Karpas-422 (cell line): ENCODE measurements at regions not wholly inside any gene's neighbourhood (a gene's known extent, or its start where the extent isn't known, plus 50 kb on each side); places are given as distances from the start of the nearest gene placed in this dataset.

Experiments
- DNase-seq: peaks from one replicate; pipeline ENCODE4 v3.0.0-alpha.2; 2015
- H2AFZ ChIP-seq: fragments of 200-600 bp; sonication (generic); 2 replicates; pipeline ENCODE4 v1.6.1; 2014; ENCODE audit warnings: antibody characterized with exemption, low read length, mixed read lengths
- H3K27ac ChIP-seq: fragments of 200-600 bp; sonication (generic); 2 replicates; pipeline ENCODE4 v1.5.1; 2014; ENCODE audit warnings: mild to moderate bottlenecking, low read length, moderate library complexity
- H3K27me3 ChIP-seq: fragments of 200-600 bp; sonication (generic); 2 replicates; pipeline ENCODE4 v1.6.1; 2014; ENCODE audit warnings: low read length, mixed read lengths
- H3K36me3 ChIP-seq: fragments of 200-600 bp; sonication (generic); 2 replicates; pipeline ENCODE4 v1.6.1; 2014; ENCODE audit warnings: low read length, mixed read lengths; ENCODE audit not compliant: insufficient read depth
- H3K4me1 ChIP-seq: fragments of 200-600 bp; sonication (generic); 2 replicates; pipeline ENCODE4 v1.6.1; 2014; ENCODE audit warnings: mild to moderate bottlenecking, low read length, mixed read lengths
- H3K4me2 ChIP-seq: fragments of 200-600 bp; sonication (generic); 2 replicates; pipeline ENCODE4 v1.6.1; 2014; ENCODE audit warnings: low read length, low read depth, mild to moderate bottlenecking; ENCODE audit not compliant: poor library complexity, severe bottlenecking
- H3K4me3 ChIP-seq: fragments of 200-600 bp; sonication (generic); 2 replicates; pipeline ENCODE4 v1.5.1; 2014; ENCODE audit warnings: mild to moderate bottlenecking, antibody characterized with exemption, low read length, mixed read lengths
- H3K79me2 ChIP-seq: fragments of 200-600 bp; sonication (generic); 2 replicates; pipeline ENCODE4 v1.6.1; 2014; ENCODE audit warnings: mild to moderate bottlenecking, low read length, mixed read lengths
- H3K9ac ChIP-seq: fragments of 200-600 bp; sonication (generic); 2 replicates; pipeline ENCODE4 v1.6.0; 2014; ENCODE audit warnings: low read length
- H3K9me2 ChIP-seq: fragments of 200-600 bp; sonication (generic), shearing (Covaris generic); replicated peaks from 2 replicates; pipeline ENCODE4 v1.6.0; 2014; ENCODE audit warnings: mild to moderate bottlenecking, low read length, moderate library complexity; ENCODE audit not compliant: insufficient read depth
- H3K9me3 ChIP-seq: fragments of 300-700, 200-600 bp; sonication (generic); 2 replicates; pipeline ENCODE4 v1.6.1; 2014; ENCODE audit warnings: low read length, mixed read lengths
- H4K20me1 ChIP-seq: fragments of 200-600 bp; sonication (generic); 2 replicates; pipeline ENCODE4 v1.6.1; 2014; ENCODE audit warnings: mild to moderate bottlenecking, antibody characterized with exemption, low read length, low read depth; ENCODE audit not compliant: insufficient read depth

DNA sequence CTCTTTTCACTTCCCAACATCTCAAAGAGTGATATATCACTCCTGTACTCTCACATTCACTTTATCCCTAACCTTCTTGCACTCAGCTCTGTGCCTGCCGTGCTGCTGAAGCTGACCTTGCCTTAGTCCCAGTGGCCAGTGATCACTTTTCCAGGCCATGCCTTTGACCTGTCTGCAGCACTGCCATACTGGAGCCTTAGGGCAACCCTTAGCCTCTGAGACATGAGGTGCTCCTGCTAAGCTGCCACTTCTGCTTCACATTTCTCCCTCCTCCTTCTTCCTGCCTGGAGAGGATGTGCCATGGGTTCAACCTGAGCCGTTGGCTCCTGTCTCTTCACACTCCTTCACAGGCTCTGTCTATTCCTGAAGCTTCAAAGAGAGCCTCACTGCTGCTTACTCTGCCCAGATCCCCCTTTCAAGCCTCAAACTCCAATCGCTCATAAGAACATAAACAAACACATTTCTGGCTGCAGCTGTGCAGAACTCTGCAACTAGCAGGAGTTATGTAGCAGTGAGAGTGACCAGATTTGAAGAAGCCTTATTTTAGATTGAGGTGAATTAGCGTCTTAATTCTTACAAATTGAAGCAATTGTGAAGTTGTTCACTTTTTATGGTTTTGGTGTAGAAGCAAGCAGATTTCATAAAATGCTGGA lies 716.2 kb upstream of the FANCL start:
- no peaks in the 10 kb centered on the region for H4K20me1 ChIP-seq
- H3K9me2 ChIP-seq: no peaks in the 10 kb centered on the region
- H2AFZ ChIP-seq: no peak overlapping the region
- no peaks in the 10 kb centered on the region for H3K4me1 ChIP-seq
- no peak overlapping the region for H3K4me3 ChIP-seq
- DNase-seq: no peak
- H3K27me3 ChIP-seq: no peaks in the 10 kb centered on the region
- no peak overlapping the region for H3K9ac ChIP-seq
- no peak overlapping the region for H3K27ac ChIP-seq
- no peak overlapping the region for H3K4me2 ChIP-seq
- no peaks in the 10 kb centered on the region for H3K36me3 ChIP-seq
- no peaks in the 10 kb centered on the region for H3K9me3 ChIP-seq
- H3K79me2 ChIP-seq: no peaks in the 10 kb centered on the region

DNA sequence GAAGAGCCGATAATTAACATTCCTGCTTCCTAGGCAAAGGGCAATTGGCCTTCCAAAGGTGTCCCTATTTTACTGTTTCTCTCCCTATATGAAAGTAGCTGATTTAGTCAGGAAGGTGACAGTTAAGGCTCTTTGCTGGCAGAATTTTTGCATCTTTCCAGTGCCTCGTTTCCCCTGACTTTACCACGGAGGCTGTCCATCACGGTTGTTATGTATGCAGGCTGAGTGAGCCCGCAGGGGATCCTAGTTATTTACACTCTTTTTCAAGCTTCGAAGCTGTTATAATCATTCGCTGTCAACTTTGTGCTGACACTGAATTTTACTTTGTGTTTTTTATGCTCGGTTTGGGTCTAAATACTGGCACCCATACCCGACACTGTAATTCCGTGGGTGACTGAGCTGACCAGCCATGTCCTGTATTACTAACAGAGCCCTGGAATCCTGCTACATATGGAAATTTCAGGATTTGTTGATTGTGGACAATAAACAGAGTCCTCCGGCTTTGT lies 713.8 kb upstream of the FANCL start:
- Histone ChIP-seq H3K27me3 (no peaks in the 10 kb centered on the region), H3K9ac (no peak overlapping the region), H3K9me3 (no peaks in the 10 kb centered on the region), H3K36me3 (no peaks in the 10 kb centered on the region), H3K79me2 (no peaks in the 10 kb centered on the region), H4K20me1 (no peaks in the 10 kb centered on the region), H2AFZ (no peak overlapping the region), H3K9me2 (no peaks in the 10 kb centered on the region), H3K27ac (no peak overlapping the region), H3K4me2 (no peak overlapping the region), H3K4me3 (no peak overlapping the region), H3K4me1 (no peaks in the 10 kb centered on the region)
- no peak for DNase-seq

- H2AFZ ChIP-seq: no peak overlapping the region
- H3K4me2 ChIP-seq: no peak overlapping the region
- no peak overlapping the region for H3K4me3 ChIP-seq
- H3K4me1 ChIP-seq: no peaks in the 10 kb centered on the region
- no peaks in the 10 kb centered on the region for H3K9me3 ChIP-seq
- no peaks in the 10 kb centered on the region for H3K79me2 ChIP-seq
- no peaks in the 10 kb centered on the region for H3K27me3 ChIP-seq
- no peak for DNase-seq
- H3K9ac ChIP-seq: no peak overlapping the region
- no peaks in the 10 kb centered on the region for H3K36me3 ChIP-seq
- H3K9me2 ChIP-seq: no peaks in the 10 kb centered on the region
- H4K20me1 ChIP-seq: no peaks in the 10 kb centered on the region
- H3K27ac ChIP-seq: no peak overlapping the region
Measured at GRCh38 chr2:58951722-58952121, 710.6 kb upstream of the FANCL start.

- H2AFZ ChIP-seq: no peak overlapping the region
- no peak for DNase-seq
- no peaks in the 10 kb centered on the region for H3K27me3 ChIP-seq
- no peaks in the 10 kb centered on the region for H3K9me2 ChIP-seq
- no peak overlapping the region for H3K4me3 ChIP-seq
- H3K36me3 ChIP-seq: no peaks in the 10 kb centered on the region
- no peaks in the 10 kb centered on the region for H3K4me1 ChIP-seq
- no peak overlapping the region for H3K9ac ChIP-seq
- no peaks in the 10 kb centered on the region for H4K20me1 ChIP-seq
- H3K79me2 ChIP-seq: no peaks in the 10 kb centered on the region
- H3K4me2 ChIP-seq: no peak overlapping the region
- H3K9me3 ChIP-seq: no peaks in the 10 kb centered on the region
- H3K27ac ChIP-seq: no peak overlapping the region
Measured at GRCh38 chr2:58950795-58951462, 709.8 kb upstream of the FANCL start.

DNA sequence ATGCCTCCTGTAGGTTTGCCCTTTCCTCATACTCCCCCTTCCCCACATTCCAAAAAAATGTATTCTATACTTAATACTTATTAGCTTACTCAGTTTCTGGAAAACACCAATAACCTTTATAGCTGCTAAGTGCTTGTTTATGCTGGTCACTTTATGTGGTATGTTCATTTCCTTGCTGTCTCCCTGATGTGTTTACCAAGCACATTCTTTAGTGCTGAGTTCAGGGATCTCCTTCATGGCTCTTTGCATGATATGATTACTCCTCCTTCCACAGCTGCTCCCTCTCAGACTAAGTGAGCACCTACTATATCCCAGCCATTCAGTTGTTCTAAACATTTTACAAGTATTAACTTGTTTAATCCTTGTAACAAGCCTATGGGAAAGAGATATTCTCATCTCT lies 698.3 kb upstream of the FANCL start:
- DNase-seq: no peak
- H3K4me3 ChIP-seq: no peak overlapping the region
- no peak overlapping the region for H2AFZ ChIP-seq
- no peaks in the 10 kb centered on the region for H3K9me2 ChIP-seq
- H3K27ac ChIP-seq: no peak overlapping the region
- H3K36me3 ChIP-seq: no peaks in the 10 kb centered on the region
- no peaks in the 10 kb centered on the region for H4K20me1 ChIP-seq
- no peaks in the 10 kb centered on the region for H3K79me2 ChIP-seq
- H3K4me2 ChIP-seq: no peak overlapping the region
- H3K9ac ChIP-seq: no peak overlapping the region
- H3K4me1 ChIP-seq: no peaks in the 10 kb centered on the region
- no peaks in the 10 kb centered on the region for H3K27me3 ChIP-seq
- no peaks in the 10 kb centered on the region for H3K9me3 ChIP-seq

DNA sequence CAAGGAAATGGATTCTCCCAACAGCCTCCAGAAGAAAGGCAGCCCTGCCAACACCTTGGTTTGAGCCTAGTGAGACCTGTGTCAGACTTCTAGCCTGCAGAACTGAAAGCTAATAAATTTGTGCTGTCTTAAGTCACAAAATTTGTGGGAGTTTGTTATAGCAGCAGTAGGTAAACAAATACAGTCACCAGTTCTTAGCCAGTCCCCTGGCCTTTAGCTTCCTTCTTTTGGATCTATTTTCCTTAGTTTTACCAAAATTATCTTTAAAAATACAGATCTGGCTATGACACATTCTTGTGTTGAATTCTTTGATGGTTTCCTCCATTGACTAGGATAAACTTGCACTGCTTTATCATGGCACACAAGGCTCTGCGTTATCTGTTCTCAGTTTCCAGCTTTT lies 697.9 kb upstream of the FANCL start:
- Histone ChIP-seq H3K27me3 (no peaks in the 10 kb centered on the region), H3K36me3 (no peaks in the 10 kb centered on the region), H3K9me2 (no peaks in the 10 kb centered on the region), H3K9ac (no peak overlapping the region), H2AFZ (no peak overlapping the region), H3K4me1 (no peaks in the 10 kb centered on the region), H3K9me3 (no peaks in the 10 kb centered on the region), H3K4me2 (no peak overlapping the region), H3K79me2 (no peaks in the 10 kb centered on the region), H4K20me1 (no peaks in the 10 kb centered on the region), H3K27ac (no peak overlapping the region), H3K4me3 (no peak overlapping the region)
- DNase-seq: no peak

DNA sequence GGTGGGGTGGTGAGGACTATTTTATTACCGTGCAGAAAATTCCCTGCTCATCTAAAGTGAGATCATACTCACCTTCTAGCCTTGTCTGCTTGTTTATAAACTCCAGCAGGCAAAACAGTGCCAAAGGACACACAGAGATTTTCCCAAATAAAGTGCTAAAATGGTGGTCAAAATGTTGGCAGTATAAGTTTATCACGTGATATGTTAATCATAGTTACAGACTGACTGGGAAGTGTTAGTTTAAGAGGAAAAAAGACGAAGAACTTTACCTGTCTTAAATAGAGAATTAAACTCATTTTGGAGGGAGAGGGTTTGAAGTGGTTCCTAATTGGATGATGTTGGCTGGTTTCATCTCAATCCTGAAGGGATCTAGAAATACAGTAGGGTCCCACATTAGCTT lies 691.7 kb upstream of the FANCL start:
- Histone ChIP-seq H3K4me2 (no peak overlapping the region), H3K27ac (no peak overlapping the region), H3K9ac (no peak overlapping the region), H3K4me3 (no peak overlapping the region), H3K27me3 (no peaks in the 10 kb centered on the region), H3K9me3 (no peaks in the 10 kb centered on the region), H4K20me1 (no peaks in the 10 kb centered on the region), H2AFZ (no peak overlapping the region), H3K4me1 (no peaks in the 10 kb centered on the region), H3K79me2 (no peaks in the 10 kb centered on the region), H3K9me2 (no peaks in the 10 kb centered on the region), H3K36me3 (no peaks in the 10 kb centered on the region)
- no peak for DNase-seq

DNA sequence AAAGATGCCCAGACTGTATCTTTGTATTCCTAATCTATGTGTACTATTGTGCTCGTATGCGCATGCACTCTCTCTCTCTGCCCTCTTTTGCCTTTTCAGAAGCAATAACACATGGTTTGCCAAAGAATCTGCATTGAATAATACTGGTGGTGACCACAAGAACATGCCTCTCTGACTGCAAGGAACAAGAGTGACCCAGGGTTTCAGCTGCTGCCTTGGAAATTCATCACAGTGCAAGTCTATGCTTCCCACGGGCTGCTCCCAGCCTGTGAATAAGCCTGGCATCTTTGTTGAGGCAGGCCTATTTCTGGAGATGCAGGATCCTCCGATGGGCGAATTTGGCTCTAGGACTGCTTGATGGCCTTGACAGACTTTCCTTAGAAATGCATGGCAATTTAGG lies 689.4 kb upstream of the FANCL start:
- Histone ChIP-seq H3K4me3 (no peak overlapping the region), H3K9me2 (no peaks in the 10 kb centered on the region), H4K20me1 (no peaks in the 10 kb centered on the region), H3K9ac (no peak overlapping the region), H3K79me2 (no peaks in the 10 kb centered on the region), H2AFZ (no peak overlapping the region), H3K27me3 (no peaks in the 10 kb centered on the region), H3K9me3 (no peaks in the 10 kb centered on the region), H3K27ac (no peak overlapping the region), H3K4me1 (no peaks in the 10 kb centered on the region), H3K36me3 (no peaks in the 10 kb centered on the region), H3K4me2 (no peak overlapping the region)
- no peak for DNase-seq
